Activated T-helper 1 cell treated with anti-CD3 and anti-CD28 coated beads, Interleukin-12 subunit alpha, Interleukin-12 subunit beta, Interleukin-2, Interleukin-4 antibody, amounts not matched to agents 30 ng/mL and 10 ng/mL and 1 ng/mL, durations not matched to agents 14 hours and 24 hours and 36 hours (primary cell): ENCODE measurements at regions not wholly inside any gene's neighbourhood (a gene's known extent, or its start where the extent isn't known, plus 50 kb on each side); places are given as distances from the start of the nearest gene placed in this dataset.

Experiments
- DNase-seq: peaks from one replicate; pipeline ENCODE4 v3.0.0; 2021; ENCODE audit warnings: low spot score
- H3K27ac Mint-ChIP-seq: one replicate; pipeline ENCODE4 v1.8.0; 2021; ENCODE audit warnings: mild to moderate bottlenecking, mixed read lengths
- H3K27me3 Mint-ChIP-seq: one replicate; pipeline ENCODE4 v1.8.0; 2022; ENCODE audit warnings: mild to moderate bottlenecking, moderate library complexity, mixed read lengths; ENCODE audit not compliant: insufficient read depth
- H3K36me3 Mint-ChIP-seq: one replicate; pipeline ENCODE4 v1.8.0; 2021; ENCODE audit warnings: low read depth, mixed read lengths
- H3K4me1 Mint-ChIP-seq: one replicate; pipeline ENCODE4 v1.8.0; 2021; ENCODE audit warnings: low read depth, mixed read lengths
- H3K4me3 Mint-ChIP-seq: one replicate; pipeline ENCODE4 v1.8.0; 2021; ENCODE audit warnings: mild to moderate bottlenecking, moderate library complexity, mixed read lengths
- H3K9me3 Mint-ChIP-seq: one replicate; pipeline ENCODE4 v1.8.0; 2021; ENCODE audit warnings: mixed read lengths
- intact Hi-C: fragments of 100-400 bp; cut with micrococcal nuclease; formaldehyde crosslinking; loops from one replicate; pipeline ENCODE4 v1.15.1; 2024

GRCh38 chr2:19425419-19425818, 67.0 kb upstream of the OSR1 start:
- intact Hi-C loops: no loop called here
- H3K4me3 Mint-ChIP-seq: no peak overlapping the region
- no peak overlapping the region for H3K27ac Mint-ChIP-seq
- H3K27me3 Mint-ChIP-seq: peaks cover 4% of the 10 kb centered on the region
- no peaks in the 10 kb centered on the region for H3K36me3 Mint-ChIP-seq
- H3K4me1 Mint-ChIP-seq: no peaks in the 10 kb centered on the region
- DNase-seq: no peak
- no peaks in the 10 kb centered on the region for H3K9me3 Mint-ChIP-seq

DNA sequence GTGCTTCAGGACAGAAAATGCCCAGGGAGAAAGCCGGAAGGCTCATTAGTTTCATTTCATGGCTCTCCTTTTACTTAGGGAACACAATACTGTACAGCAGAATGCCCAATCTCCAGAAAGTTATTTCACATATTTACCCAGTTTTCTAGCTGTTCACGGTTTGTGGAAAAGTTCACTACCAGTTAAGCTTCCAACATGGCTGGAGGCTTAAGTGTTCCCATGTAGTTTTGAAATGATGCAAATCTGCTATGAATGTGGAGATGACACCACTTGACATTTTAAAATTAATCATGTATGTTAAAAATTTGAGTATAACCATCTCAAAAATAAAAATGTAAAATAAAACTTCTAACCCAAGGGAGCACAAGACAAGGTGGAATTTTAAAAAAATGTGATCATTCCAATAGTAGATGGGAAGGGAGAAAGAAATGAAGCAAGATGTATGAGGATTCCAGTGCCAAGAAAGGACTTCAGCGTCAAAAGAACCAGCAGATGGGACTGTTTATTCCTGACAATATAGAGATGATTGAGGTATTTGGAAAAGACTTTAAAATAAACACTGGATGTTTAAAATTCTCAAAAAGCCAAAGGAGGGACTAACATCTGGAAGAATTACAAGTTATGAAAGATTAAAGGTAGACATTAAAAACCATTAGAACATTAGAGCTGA, 60.9 kb upstream of the OSR1 start:
- H3K4me1 Mint-ChIP-seq: no peaks in the 10 kb centered on the region
- no peaks in the 10 kb centered on the region for H3K36me3 Mint-ChIP-seq
- intact Hi-C loops: no loop called here
- no peaks in the 10 kb centered on the region for H3K9me3 Mint-ChIP-seq
- H3K4me3 Mint-ChIP-seq: no peak overlapping the region
- H3K27me3 Mint-ChIP-seq: peaks cover 8% of the 10 kb centered on the region
- DNase-seq: no peak
- no peak overlapping the region for H3K27ac Mint-ChIP-seq

- DNase-seq: no peak
- no peaks in the 10 kb centered on the region for H3K9me3 Mint-ChIP-seq
- H3K36me3 Mint-ChIP-seq: no peaks in the 10 kb centered on the region
- H3K27me3 Mint-ChIP-seq: peaks cover 6% of the 10 kb centered on the region
- H3K4me3 Mint-ChIP-seq: no peak overlapping the region
- H3K27ac Mint-ChIP-seq: no peak overlapping the region
- intact Hi-C loops: no loop called here
- H3K4me1 Mint-ChIP-seq: no peaks in the 10 kb centered on the region
Observed at GRCh38 chr2:19416784-19417684, 58.6 kb upstream of the OSR1 start.

DNA sequence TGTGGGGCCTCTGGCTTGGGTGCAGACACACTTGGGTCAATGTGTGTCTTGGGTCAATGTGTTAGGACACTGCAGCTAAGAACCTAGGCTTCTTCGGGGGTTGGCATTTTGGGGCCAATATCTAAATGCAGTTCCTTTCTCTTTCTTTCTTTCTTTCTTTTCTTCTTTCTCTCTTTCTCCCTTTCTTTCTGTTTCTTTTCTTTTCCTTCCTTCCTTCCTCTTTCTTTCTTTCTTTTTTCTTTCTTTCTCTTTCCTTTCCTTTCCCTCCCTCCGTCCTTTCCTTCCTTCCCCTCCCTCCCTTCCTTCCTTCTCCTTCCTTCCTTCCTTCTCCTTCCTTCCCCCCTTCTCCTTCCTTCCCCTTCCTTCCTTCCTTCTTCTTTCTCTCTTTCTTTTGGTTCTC, 57.7 kb upstream of the OSR1 start:
- DNase-seq: no peak
- Mint-ChIP-seq H3K4me1 (no peaks in the 10 kb centered on the region), H3K4me3 (no peak overlapping the region), H3K36me3 (no peaks in the 10 kb centered on the region), H3K27ac (no peak overlapping the region), H3K27me3 (peaks cover 6% of the 10 kb centered on the region), H3K9me3 (no peaks in the 10 kb centered on the region)
- intact Hi-C loops: no loop called here

DNA sequence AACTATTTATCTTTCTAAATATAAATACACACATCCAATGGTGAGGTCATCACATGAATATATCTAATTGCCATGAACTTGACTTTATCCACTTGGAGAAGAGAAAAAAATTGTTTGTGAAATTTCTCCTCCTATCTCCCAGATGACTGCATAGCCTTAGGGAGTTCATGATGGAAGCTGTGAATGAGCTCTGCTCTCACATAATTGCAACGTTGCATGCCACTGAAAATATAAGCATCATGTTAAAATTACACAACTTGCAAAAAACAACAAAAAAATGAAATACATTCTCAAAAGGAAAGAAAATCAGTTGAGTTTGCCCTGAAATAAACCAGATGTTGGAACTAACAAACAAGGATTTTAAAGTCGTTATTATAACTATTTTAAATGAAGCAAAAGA, 50.6 kb upstream of the OSR1 start:
- Mint-ChIP-seq H3K4me1 (no peaks in the 10 kb centered on the region), H3K27ac (no peak overlapping the region), H3K36me3 (no peaks in the 10 kb centered on the region), H3K27me3 (peaks cover 3% of the 10 kb centered on the region), H3K4me3 (no peak overlapping the region), H3K9me3 (no peaks in the 10 kb centered on the region)
- DNase-seq: no peak
- intact Hi-C loops: no loop called here

- no peaks in the 10 kb centered on the region for H3K4me1 Mint-ChIP-seq
- no peaks in the 10 kb centered on the region for H3K36me3 Mint-ChIP-seq
- H3K4me3 Mint-ChIP-seq: no peak overlapping the region
- no peaks in the 10 kb centered on the region for H3K9me3 Mint-ChIP-seq
- H3K27me3 Mint-ChIP-seq: peaks cover 3% of the 10 kb centered on the region
- intact Hi-C loops: no loop called here
- H3K27ac Mint-ChIP-seq: no peak overlapping the region
- DNase-seq: no peak
Observed at GRCh38 chr2:19408592-19408991, 50.2 kb upstream of the OSR1 start.
